Activated CD4-positive, CD25-positive, alpha-beta regulatory T cell treated with anti-CD3 and anti-CD28 coated beads, Interleukin-2, amount 50 U/mL, for 72 hours (primary cell): ENCODE measurements at regions not wholly inside any gene's neighbourhood (a gene's known extent, or its start where the extent isn't known, plus 50 kb on each side); places are given as distances from the start of the nearest gene placed in this dataset.

ENCODE experiments used
- DNase-seq: peaks from one replicate; pipeline ENCODE4 v3.0.0; 2021

DNA sequence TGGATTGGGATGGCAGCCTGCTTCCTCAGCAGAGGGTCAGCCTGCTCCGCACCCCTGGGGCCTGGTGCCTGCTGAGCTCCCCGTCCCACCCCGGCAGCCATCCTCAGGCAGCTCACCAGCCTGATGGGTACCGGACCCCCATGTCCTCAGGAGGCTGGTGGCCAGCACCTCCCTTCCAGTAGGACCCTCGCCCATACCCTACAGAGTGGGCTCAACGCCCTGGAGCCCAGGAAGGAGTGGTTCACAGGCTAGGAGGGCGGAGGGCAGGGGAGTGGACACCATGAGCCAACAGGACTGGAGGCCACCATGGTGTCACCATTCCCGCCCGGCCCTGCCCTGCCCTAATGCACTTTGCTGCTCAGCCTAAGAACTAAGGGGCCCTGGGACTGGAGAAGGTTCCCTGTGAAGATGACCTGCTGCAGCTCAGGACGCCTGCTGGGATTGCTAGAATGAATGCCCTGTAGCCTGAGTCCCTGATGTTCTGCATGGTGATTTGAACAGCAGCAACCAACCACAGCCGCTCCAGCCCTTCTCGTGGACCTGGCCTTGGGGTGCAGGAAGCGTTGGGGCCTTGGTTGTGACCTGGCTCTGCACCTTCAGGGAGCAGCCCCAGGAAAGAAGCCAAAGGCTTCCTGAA is 1080.8 kb downstream of the BRD1 start:
- no peak for DNase-seq

DNA sequence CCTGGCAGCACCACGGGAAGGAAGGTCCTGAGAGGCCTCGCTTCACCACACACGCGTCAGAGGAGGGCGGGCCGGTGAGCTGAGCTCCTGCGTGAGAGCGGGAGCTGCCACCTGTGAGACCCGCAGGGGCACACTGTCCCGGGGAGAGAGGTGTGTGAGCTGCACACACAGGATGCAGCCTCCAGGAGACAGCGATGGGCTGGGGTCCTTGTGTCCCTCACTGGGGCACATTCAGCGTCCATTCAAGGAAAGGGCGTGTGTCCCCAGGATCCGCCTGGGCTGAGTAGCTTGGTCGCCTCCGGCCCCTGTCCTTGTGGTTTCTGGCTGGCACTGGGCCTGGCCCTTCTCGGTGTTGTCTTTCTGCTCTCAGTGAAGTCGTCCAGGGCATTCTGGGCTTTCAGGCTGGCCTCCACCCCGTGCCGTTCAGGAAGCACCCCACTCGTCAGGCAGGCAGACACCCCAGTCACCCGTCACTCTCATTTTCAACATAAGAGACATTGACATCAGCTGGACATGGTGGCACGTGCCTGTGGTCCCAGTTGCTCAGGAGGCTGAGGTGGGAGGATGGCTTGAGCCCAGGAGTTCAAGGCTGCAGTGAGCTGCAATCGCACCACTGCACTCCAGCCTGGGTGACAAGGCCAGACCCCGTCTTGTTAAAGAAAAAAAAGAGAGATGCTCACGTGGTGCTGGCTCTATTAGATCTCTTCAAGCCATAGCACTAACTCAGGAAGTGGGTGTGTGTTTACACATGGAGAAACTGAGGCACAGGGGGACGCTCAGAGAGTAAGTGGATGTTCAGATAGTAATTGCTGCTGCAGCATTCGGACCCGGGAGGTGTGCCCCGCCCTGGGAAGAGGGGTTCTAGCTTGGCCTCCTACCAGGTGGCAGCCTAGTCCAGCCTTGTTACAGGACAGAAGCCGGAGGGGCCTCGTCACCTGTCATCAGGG is 1081.6 kb downstream of the BRD1 start:
- DNase-seq, result no peak

DNA sequence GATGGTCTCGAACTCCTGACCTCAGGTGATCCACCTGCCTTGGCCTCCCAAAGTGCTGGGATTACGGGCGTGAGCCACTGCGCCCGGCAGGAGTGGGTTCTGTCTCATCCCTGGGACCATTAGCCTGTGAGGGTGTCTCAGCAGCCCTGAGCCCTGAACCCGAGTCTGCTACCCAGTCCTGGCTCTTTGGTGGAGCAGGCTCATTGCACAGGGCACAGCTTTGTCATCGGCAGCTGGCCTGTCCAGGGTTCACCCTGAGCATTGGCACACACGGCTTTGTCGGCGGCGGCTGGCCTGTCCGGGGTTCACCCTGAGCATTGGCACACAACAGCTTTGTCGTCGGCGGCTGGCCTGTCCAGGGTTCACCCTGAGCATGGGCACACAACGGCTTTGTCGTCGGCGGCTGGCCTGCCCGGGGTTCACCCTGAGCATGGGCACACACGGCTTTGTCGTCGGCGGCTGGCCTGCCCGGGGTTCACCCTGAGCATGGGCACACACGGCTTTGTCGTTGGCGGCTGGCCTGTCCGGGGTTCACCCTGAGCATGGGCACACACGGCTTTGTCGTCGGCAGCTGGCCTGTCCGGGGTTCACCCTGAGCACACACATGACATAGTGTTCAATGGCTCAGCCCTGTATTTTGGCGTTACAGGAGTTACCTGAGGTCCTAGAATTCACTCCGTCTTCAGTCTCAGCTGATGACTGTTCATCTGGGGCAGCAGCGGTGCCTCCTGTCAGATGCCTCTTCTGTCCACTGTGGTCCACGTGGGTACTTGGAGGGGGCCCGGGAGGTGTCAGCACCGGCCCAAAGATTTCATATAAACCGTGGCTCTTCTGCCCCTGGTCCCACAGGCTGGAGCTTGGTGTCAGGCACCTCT is 1082.5 kb downstream of the BRD1 start:
- peak; percentile 7 for DNase-seq

DNA sequence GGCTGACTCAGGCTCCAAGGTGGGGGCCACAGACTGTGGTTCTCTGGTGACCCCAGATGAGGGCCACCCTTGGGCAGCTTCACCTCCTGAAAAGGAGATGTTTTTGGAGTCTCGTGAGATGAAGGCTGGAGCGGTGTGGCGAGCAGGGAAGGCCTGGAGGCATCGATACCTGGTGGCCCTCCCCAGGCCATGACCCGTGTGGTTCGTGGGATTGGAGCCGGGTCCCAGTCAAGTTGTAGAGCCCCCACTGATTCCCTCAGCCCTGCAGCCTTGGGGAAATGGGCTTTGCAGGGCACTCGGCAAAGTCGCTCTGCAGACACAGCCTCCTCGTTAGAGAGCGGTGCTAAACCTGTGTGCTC is 1083.4 kb downstream of the BRD1 start:
- DNase-seq, result peak; percentile 15

DNA sequence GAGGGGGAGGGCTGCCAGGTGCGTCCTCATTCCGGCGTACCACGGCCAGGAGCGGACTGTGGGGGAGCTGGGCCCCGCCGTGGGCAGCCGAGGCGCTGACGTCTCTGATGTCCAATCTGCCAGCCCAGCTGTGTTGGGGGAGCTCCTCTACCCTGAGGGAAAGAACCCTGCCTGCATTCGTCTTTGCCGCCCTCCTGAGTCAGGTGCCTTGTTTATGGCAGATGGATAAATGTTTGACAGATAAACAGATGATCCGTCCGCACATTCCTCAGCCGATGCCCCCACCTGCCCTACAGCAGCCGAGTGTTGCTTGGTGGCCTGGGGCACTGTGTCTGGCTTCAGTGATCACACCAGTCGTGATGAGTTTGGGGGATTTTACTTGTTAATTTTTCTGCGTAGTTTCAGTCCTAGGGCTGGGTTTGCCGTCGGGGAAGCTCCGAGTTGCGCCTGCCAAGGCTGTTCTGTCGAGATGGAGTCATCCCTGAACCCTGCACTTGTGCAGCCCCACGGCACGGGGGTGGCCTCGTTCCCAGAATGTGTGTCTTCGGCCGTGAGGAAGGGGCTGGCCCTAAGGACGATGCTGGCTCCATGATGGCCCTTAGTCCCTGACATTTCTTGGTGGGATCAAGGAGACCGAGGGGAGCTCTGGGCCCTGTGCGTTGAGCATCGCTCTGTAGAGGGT is 1083.9 kb downstream of the BRD1 start:
- DNase-seq, result peak; percentile 11

DNA sequence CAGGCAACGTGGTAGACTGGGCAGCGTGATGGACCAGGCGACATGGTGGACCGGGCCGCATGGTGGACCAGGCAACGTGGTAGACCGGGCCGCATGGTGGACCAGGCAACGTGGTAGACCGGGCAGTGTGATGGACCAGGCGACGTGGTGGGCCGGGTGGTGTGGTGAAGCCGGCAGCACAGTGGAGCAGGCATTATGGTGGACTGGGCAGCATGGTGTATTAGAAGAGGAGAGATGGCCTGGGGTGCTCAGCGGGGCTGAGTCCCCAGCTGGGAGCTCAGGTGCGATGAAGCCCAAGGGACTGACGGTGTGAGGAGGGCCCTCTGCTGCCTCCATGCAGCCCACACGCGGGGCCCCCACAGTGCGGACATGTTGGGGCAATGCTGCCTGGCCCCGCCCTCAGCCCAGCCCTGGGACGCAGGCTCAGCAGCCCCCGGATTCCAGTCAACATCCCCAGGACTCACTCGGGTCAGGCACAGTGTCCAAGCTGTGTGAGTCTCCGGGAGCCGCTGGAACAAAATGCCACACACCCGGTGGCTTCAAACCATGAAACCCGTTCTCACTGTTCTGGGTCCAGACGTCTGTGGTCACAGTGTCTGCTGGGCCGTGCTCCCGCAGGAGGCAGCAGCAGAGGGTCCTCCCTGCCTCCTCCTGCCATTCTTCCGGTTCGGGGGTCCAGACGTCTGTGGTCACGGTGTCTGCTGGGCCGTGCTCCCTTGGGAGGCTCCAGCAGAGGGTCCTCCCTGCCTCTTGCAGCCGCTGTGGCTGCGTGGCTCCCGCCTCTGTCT is 1084.9 kb downstream of the BRD1 start:
- peak; percentile 14 for DNase-seq

DNA sequence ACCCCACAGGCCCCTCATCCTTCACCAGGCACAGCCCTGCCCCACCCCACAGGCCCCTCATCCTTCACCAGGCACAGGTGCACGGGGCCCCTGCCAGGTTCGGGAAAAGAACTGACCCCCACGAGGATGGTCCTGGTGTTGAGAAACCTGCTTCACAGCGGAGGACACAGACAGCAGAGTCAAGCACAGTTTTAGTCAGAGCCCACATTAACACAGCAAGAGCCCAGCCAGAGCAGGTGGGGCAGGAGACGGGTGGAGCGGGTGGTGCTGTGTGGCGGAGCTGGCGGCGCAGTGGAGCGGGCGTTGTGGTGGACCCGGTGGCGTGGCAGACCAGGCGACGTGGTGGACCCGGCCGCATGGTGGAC is 1085.5 kb downstream of the BRD1 start:
- DNase-seq, result peak; percentile 8

DNA sequence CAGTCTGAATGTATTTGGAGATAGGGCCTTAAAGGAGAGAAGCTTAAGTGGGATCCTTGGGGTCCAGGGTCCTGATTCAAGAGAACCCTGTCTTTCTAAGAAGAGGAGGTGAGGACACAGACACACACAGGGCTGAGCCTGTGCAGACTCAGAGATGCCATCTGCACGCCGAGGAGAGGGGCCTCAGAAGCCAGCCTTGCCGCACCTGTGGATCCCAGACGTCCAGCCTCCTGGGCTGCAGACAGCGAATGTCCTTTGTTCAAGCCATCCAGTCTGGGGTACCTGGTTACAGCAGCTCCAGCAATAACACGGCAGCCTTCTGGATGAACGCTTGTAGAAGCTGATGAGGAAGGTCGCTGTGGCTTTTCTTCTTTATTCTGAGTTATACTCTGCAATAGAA is 1086.1 kb downstream of the BRD1 start:
- no peak for DNase-seq

DNA sequence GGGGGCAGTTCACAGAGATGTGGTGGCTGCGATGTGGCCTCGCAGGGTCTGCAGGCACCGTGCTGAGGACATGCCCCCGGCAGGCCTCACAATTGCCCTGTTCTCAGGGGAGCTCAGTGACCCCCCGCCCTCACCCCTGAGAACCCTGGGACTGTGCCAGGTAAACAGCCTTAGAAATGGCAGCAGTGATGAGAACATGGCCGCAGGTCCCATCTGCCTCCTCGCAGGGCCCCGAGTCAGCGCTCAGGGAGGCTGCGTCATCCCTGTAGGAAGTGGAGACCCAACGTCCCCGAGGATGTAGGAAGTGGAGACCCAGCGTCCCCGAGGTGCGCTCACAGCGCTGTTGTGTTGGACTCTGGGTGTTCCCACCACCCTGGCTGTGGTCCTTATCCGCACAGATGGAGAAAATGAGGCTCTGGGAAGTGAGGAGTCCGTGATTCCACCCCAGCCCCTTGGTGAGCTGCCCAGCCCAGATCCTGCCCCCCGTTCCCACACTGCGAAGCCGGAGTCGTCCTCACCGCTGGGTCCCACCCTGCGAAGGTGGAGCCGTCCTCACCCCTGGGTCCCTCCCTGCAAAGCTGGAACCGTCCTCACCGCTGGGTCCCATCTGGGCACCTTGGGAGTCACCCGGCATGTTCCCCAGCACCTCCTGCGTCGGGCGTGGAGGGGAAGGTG is 1086.8 kb downstream of the BRD1 start:
- DNase-seq, result peak; percentile 5

DNA sequence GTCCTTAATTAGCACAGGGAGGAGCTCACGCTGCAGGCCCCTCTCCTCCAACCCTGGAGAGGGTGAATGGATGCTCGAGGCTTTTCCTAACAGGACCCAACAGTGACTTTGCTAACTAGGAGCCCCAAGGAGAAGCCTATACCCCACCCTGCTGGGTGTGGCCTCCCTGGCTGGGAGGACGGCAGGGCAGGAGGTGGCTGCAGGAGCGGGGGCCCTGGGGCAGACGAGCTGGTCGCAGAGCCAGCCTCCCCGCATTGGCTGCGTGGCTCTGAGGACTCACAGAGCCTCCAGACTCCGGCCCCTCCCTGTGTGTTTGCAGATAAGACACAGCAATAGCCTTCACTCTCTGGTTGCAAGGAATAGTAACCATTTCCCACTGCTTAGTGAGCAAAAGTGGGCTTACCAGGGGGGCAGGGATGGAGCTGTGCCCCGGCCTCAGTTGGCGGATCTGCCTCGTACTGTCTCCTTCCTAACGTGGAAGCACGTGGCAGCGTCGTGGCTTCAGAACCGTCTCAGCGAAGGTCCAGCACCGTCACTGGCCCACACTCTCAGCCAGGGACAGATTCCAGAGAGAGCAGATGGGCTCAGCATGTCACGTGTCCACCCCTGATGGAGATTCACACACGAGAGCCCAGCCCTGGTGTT is 1087.5 kb downstream of the BRD1 start:
- peak; percentile 17 for DNase-seq

DNA sequence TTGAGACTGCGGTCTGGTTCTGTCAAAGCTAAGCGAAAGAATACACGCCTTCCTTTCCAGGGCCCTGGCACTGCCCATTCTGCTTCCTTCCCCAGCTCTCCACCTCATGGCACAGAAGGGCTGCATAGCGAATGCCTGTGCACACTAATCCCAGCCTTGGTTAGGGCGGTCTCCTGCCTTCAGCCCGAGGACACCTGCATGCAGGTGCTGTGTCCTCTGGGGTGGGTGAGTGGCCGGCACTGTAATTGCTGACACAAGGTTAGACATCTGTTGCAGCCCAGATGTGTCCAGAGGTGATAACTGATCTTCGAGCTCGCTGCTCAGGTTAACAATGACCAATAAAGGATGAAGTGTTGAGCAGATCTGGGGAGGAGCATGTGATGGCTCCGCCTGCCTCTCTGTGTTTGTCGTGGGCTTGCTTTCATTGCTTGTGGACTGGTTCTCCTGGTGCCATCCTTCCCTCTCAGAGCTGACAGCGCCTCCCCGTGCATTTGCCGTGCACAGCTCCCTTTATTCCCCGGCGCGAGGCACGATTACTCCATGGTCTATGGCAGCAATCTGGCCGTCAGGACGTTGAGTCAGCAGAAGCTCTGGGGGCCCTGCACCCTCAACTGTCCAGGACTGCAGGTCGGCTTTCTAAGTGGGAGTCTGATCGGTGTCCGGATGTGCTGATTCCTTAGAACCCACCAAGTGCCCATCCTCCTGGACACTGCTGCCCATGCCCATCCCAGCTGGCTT is 1088.2 kb downstream of the BRD1 start:
- peak; percentile 7 for DNase-seq

DNA sequence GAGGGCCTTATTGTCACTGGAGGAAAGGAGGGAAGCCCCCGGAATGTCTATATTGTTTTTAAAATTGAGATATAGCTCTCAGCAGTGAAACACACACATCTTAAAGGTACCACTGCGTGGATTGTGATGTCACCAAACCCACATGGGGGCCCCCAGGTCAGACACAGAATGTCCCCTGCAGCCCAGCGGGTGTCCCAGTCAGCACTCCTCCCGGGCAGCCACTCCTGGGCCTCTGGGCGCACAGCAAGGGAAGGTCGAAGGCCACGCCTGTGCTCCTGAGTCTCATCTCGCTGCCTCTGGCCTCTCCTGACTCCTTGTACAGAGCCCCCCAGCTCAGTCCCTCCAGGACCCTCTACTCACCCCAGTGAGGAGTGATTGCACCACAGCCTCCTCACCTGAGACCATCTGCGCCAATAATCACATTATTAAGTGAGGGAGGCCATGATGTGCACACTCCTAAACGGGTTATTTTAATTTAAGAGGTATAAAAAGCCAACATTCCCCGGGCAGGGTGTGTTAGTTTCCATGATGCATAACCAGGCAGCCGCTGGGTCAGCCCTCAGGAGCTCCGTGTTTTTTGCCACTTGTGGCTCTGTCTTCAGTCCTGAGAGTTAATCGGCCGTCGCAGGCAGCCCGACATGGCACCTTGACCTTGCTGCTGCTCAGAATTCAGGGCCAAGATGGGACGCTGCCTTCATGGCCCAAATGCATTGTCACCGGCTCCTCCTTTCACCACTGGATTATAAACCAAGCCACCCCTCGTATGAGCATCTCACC is 1089.3 kb downstream of the BRD1 start:
- no peak for DNase-seq

DNA sequence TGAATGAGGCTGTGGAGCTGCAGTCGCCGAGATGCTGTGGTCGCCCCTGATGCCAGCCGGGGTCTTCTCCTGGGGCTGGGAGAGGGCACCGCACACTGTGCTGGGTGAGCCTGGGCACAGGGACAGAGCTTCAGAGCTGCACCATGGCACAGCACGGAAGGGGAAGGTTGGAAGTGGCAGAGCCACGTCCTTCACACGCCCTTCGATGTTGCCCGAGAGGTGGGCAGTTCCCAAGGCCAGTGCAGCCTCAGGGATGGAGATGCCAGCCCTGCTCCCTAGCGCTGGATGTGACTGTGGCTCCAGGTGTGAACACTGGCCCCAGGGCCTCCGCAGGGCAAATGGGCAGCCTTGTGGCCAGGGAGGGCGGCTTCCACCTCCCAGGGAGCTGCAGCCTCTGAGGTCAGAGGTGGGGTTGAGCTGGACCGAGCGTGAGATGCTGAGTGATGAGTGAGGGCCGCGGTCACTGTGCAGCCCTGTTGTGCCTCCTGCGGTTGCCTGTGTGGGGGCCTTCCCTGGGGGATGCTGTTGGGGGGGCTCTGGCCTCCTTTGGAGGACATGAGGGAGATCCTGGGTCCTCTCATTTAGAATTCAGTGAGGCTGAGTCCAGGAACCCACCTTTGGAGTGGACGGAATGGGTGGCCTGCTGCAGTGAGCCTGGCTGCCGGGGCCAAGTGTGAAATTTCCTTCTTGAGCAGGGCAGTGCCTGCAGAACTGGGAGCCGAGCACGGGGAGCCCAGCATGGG is 1090.0 kb downstream of the BRD1 start:
- DNase-seq, result no peak

DNA sequence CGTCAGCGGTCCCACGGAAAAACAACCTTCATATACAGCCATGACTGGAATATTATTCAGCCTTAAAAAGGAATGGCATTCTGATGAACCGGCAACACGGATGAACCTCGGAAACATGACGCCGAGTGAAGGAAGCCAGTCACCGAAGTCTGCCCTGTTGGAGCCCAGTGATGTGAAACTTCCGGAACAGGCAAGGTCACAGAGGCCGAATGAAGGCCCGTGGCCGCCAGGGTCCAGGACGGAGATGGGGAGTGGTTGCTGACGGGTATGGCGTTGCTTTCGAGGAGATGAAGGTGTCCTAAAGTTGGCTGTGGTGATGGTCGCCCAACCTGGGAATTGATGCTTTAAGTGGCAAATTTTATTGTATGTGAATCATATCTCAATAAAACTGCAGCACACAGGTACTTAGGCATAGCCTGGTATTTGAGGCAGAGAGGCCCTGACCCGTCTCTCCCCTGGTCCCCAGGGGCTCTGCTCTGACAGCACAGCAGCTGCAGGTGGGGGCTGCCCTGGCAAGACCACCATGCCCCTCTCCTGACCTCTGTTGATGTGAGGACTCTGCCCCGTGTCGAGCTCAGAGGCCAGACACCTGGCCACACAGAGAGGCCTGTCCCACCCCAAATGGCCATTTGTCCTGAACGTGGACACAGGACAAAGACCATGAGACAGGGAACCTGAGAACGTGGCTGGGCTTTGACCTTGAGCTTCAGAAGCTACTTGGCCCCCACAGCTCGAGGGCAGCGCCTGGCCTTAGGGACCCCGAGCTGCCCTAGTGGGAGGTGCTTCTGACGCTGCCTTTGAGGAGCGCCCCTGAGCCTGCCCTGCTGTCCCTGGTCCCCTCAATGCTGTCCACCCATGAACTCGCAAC is 1090.8 kb downstream of the BRD1 start:
- DNase-seq, result no peak

DNA sequence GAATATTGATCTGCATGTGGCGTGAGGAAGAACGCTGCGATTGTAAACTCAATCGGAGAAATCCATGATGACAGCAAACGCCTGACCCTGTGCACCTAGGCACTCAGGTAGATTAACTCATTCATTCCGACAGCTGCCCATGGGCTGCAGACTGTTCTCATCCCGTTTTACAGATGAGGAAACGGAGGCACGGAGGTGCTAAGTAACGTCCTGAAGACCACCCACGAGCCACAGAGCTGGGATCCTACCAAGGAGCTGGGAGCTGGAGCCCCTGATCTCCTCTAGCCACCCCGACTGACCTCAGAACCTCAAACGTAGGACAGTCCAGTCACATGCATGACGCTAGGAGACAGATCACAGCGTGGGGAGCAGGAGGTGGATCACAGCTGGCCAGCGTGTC is 1092.7 kb downstream of the BRD1 start:
- no peak for DNase-seq

DNA sequence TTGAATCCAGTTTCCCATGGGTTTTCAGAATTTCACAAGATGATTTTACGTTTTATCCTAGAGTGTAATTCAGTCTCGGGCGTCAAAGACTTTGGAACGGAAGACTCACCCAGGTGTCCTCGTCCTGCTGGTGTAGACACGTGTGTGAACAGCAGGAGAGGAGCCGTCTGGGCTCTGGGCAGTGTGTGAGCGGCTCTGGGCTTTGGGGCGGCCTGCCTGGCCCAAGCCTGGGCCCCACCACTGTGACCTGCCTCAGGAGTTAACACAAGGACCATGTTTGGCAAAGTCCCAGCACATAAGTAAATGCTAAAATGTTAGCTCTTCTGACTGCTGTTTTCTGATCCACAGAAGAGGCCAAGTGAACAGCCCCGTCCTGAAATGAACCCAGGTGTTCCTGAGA is 1093.3 kb downstream of the BRD1 start:
- DNase-seq, result no peak

DNA sequence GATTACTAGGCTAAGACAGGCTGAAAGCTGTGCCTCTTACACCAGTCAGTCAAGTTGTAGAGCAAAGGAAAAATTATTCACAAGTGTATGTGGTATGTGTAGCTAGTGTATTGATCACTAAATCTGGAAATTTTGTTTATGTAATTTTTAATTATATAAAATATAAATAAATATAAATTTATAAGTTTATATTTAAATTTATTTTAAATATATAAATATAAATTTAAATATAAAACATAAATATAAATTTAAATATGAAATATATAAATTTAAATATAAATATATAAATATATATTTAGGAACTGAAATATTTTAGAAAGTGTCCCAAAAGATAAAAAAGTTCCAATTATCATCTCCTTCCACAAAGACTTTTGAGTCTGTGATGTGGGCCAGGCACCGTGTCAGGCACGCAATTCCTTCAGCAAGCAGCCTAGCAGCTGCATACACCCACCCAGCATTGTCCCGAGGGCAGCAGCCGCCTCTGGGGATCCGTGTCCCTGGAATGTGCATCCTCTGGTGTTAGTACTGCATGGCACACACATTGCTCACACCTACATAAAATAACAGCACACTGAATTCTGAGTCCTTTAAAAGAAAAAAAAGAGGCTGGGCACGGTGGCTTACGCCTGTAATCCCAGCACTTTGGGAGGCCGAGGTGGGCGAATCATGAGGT is 1098.0 kb downstream of the BRD1 start:
- no peak for DNase-seq
